GM23338 (cell line): ENCODE measurements at regions not wholly inside any gene's neighbourhood (a gene's known extent, or its start where the extent isn't known, plus 50 kb on each side); places are given as distances from the start of the nearest gene placed in this dataset.

ENCODE experiments used
- EZH2 ChIP-seq: fragments of 200-600 bp; sonication (generic); IDR thresholded peaks from one replicate; pipeline ENCODE4 v1.8.0; 2017; ENCODE audit warnings: antibody characterized with exemption, mild to moderate bottlenecking, low read depth; ENCODE audit not compliant: unreplicated experiment
- EZH2phosphoT487 ChIP-seq: fragments of 200-600 bp; sonication (generic); IDR thresholded peaks from one replicate; pipeline ENCODE4 v1.8.1; 2018; ENCODE audit warnings: antibody characterized with exemption; ENCODE audit not compliant: unreplicated experiment
- POLR2AphosphoS5 ChIP-seq: IDR thresholded peaks from 2 replicates; pipeline ENCODE4 v1.6.1; 2016; ENCODE audit warnings: antibody characterized with exemption, low read depth
- TF ChIP-seq, protein P1 (sequence below), 2 experiments: fragments of 200-600 bp in 1 of 2; sonication (generic) in 1 of 2; conservative IDR thresholded peaks; 2 replicates each; pipeline versions ENCODE4 v1.5.1 to v1.6.1; 2016 to 2017; ENCODE audit warnings: antibody characterized with exemption in 2 of 2, low read depth in 2 of 2, mild to moderate bottlenecking in 2 of 2, moderate library complexity in 1 of 2
- TF ChIP-seq, protein P2 (sequence below): IDR thresholded peaks from one replicate; pipeline ENCODE4 v1.6.1; 2018; ENCODE audit warnings: antibody characterized with exemption; ENCODE audit not compliant: unreplicated experiment
- TF ChIP-seq, protein P3 (sequence below): IDR thresholded peaks from 2 replicates; pipeline ENCODE4 v1.6.1; 2016; ENCODE audit warnings: antibody characterized with exemption

DNA sequence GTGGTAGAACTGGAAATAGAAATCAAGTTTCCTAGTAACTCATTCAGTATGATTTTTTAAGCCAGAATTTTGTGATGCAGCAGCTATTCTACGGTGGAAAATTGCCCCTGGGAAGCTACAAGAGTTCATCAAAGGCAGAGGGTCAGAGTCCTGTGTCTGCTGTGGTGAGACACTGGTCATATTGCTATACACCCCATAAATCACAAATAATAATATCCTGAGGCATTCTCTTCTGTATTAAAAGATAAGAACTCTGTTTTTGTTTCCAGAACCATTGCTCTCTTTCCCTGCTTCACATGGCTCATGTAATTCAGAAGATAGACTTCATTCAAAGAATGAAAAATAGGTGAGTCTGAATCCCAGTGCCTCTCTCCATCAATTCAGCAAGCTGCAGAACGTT is 188.8 kb upstream of the NOCT start:
- TF ChIP-seq, protein P1, sequence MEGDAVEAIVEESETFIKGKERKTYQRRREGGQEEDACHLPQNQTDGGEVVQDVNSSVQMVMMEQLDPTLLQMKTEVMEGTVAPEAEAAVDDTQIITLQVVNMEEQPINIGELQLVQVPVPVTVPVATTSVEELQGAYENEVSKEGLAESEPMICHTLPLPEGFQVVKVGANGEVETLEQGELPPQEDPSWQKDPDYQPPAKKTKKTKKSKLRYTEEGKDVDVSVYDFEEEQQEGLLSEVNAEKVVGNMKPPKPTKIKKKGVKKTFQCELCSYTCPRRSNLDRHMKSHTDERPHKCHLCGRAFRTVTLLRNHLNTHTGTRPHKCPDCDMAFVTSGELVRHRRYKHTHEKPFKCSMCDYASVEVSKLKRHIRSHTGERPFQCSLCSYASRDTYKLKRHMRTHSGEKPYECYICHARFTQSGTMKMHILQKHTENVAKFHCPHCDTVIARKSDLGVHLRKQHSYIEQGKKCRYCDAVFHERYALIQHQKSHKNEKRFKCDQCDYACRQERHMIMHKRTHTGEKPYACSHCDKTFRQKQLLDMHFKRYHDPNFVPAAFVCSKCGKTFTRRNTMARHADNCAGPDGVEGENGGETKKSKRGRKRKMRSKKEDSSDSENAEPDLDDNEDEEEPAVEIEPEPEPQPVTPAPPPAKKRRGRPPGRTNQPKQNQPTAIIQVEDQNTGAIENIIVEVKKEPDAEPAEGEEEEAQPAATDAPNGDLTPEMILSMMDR (conservative IDR thresholded peaks at IDR 0.05; ENCODE audit: low read depth in 2 of 2) = no peak
- TF ChIP-seq, protein P2, sequence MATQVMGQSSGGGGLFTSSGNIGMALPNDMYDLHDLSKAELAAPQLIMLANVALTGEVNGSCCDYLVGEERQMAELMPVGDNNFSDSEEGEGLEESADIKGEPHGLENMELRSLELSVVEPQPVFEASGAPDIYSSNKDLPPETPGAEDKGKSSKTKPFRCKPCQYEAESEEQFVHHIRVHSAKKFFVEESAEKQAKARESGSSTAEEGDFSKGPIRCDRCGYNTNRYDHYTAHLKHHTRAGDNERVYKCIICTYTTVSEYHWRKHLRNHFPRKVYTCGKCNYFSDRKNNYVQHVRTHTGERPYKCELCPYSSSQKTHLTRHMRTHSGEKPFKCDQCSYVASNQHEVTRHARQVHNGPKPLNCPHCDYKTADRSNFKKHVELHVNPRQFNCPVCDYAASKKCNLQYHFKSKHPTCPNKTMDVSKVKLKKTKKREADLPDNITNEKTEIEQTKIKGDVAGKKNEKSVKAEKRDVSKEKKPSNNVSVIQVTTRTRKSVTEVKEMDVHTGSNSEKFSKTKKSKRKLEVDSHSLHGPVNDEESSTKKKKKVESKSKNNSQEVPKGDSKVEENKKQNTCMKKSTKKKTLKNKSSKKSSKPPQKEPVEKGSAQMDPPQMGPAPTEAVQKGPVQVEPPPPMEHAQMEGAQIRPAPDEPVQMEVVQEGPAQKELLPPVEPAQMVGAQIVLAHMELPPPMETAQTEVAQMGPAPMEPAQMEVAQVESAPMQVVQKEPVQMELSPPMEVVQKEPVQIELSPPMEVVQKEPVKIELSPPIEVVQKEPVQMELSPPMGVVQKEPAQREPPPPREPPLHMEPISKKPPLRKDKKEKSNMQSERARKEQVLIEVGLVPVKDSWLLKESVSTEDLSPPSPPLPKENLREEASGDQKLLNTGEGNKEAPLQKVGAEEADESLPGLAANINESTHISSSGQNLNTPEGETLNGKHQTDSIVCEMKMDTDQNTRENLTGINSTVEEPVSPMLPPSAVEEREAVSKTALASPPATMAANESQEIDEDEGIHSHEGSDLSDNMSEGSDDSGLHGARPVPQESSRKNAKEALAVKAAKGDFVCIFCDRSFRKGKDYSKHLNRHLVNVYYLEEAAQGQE = no peak
- TF ChIP-seq, protein P3, sequence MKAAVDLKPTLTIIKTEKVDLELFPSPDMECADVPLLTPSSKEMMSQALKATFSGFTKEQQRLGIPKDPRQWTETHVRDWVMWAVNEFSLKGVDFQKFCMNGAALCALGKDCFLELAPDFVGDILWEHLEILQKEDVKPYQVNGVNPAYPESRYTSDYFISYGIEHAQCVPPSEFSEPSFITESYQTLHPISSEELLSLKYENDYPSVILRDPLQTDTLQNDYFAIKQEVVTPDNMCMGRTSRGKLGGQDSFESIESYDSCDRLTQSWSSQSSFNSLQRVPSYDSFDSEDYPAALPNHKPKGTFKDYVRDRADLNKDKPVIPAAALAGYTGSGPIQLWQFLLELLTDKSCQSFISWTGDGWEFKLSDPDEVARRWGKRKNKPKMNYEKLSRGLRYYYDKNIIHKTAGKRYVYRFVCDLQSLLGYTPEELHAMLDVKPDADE = no peak
- no peak for TF ChIP-seq POLR2AphosphoS5
- TF ChIP-seq EZH2phosphoT487 = no peak
- TF ChIP-seq EZH2 = no peak
